MCF 10A (cell line): ENCODE measurements at regions not wholly inside any gene's neighbourhood (a gene's known extent, or its start where the extent isn't known, plus 50 kb on each side); places are given as distances from the start of the nearest gene placed in this dataset.

ENCODE experiments used
- BruUV-seq: library from RNA; stranded (reverse); fragments of 400-500 nt; replicated peaks from 2 replicates; lab custom pipeline; 2021; lab: Mats Ljungman, UMichigan
- CTCF ChIA-PET: fragments of 300-600 bp; sonication (Branson Sonifier 250); formaldehyde crosslinking; extraction: SDS; loops from one replicate; lab custom pipeline; 2021; ENCODE audit warnings: antibody characterized with exemption, inconsistent platforms; lab: Yijun Ruan, JAX
- POLR2A ChIA-PET: fragments of 300-600, 350-650 bp; sonication (Branson Sonifier 250); formaldehyde crosslinking; extraction: SDS; loops from one replicate; lab custom pipeline; 2020; ENCODE audit warnings: antibody characterized with exemption, inconsistent platforms; lab: Yijun Ruan, JAX
- DNase-seq: peaks from one replicate; pipeline ENCODE4 v3.0.0-alpha.2; 2018; ENCODE audit not compliant: unreplicated experiment
- H3K27ac Mint-ChIP-seq: one replicate; pipeline ENCODE4 v1.8.0; 2022; ENCODE audit warnings: mild to moderate bottlenecking, low read depth, mixed read lengths; ENCODE audit not compliant: unreplicated experiment
- H3K27me3 Mint-ChIP-seq: one replicate; pipeline ENCODE4 v1.8.0; 2022; ENCODE audit warnings: mixed read lengths; ENCODE audit not compliant: insufficient read depth, unreplicated experiment
- H3K36me3 Mint-ChIP-seq: one replicate; pipeline ENCODE4 v1.8.0; 2022; ENCODE audit warnings: mild to moderate bottlenecking, moderate library complexity, mixed read lengths; ENCODE audit not compliant: insufficient read depth, unreplicated experiment
- H3K4me1 Mint-ChIP-seq: one replicate; pipeline ENCODE4 v1.8.0; 2022; ENCODE audit warnings: mixed read lengths; ENCODE audit not compliant: insufficient read depth, unreplicated experiment
- H3K4me3 Mint-ChIP-seq: one replicate; pipeline ENCODE4 v1.8.0; 2022; ENCODE audit warnings: mild to moderate bottlenecking, moderate library complexity, mixed read lengths; ENCODE audit not compliant: unreplicated experiment
- H3K9me3 Mint-ChIP-seq: one replicate; pipeline ENCODE4 v1.8.0; 2022; ENCODE audit warnings: mixed read lengths; ENCODE audit not compliant: unreplicated experiment
- CTCF ChIP-seq: fragments of 200-600 bp; IDR thresholded peaks from one replicate; pipeline ENCODE4 v1.8.0; 2022; ENCODE audit warnings: antibody characterized with exemption, mild to moderate bottlenecking; ENCODE audit not compliant: unreplicated experiment
- intact Hi-C: fragments of 100-400 bp; cut with micrococcal nuclease; formaldehyde crosslinking; loops from 2 replicates; pipeline ENCODE4 v1.14.1; 2022

- ChIA-PET POLR2A (interaction anchor here (0.8 to 1.2 kb wide), 2 partner anchors 28 to 29 kb away, joined by 3 read pairs; no protein-coding TSS in a partner anchor), CTCF (interaction anchor here (1.0 kb wide), 2 partner anchors 43 to 78 kb away, joined by 4 to 5 read pairs; no protein-coding TSS in a partner anchor)
- Mint-ChIP-seq H3K27me3 (peaks cover 18% of the 10 kb centered on the region), H3K4me1 (no peaks in the 10 kb centered on the region), H3K4me3 (no peak overlapping the region), H3K27ac (no peak overlapping the region), H3K9me3 (no peaks in the 10 kb centered on the region), H3K36me3 (no peaks in the 10 kb centered on the region)
- no TSS peak for BruUV-seq
- DNase-seq = no peak
- intact Hi-C loops = no loop called here
- TF ChIP-seq CTCF = no peak
Observed at GRCh38 chr11:114818382-114818781, 140.1 kb downstream of the NXPE2 start.

DNA sequence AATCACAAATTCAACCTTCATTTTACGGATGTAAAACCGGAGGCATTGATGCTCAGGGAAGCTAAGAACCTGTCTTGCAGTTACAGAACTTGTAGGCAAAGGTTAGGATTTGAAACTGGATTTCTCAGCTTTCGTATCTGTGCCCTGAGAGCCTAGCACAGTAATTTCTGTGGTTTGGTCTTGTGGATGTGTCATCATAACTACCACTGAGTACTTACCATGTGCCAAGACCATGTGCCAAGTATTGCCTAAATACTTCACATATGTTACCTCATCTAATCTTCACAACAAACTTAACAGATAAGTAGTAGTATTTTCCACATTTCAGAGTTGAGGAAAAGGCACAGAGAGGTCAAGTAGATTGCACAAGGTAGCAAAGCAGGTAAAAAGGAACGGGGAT is 140.7 kb downstream of the NXPE2 start:
- POLR2A ChIA-PET = interaction anchor here (0.8 to 1.2 kb wide), 2 partner anchors 28 to 30 kb away, joined by 3 read pairs; no protein-coding TSS in a partner anchor
- intact Hi-C loops = no loop called here
- H3K4me1 Mint-ChIP-seq = no peaks in the 10 kb centered on the region
- H3K9me3 Mint-ChIP-seq = no peaks in the 10 kb centered on the region
- CTCF ChIA-PET = no interaction called here
- peak; percentile 80 for DNase-seq
- TF ChIP-seq CTCF = no peak
- BruUV-seq = no TSS peak
- peaks cover 24% of the 10 kb centered on the region for H3K27me3 Mint-ChIP-seq
- H3K27ac Mint-ChIP-seq = no peak overlapping the region
- H3K36me3 Mint-ChIP-seq = no peaks in the 10 kb centered on the region
- H3K4me3 Mint-ChIP-seq = no peak overlapping the region

DNA sequence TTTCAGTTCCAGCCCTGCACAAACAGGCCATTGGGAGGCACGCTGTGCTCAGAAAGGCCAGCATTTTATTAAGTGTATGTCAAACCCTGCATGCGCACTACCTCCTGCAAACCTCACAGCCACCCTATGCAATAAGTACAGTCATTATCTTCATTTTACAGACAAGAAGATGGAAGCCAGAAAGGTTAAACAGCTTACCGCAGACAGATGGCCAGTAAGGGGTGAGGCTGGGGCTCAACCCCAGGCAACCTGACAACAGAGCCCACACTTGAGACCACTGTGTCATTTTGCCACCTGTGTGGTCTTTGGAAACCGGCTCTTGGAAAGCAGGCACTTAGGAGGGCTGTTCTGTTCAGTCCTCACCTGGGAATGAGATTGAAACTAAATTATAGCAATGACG is 142.3 kb downstream of the NXPE2 start:
- CTCF ChIA-PET = no interaction called here
- no peaks in the 10 kb centered on the region for H3K4me1 Mint-ChIP-seq
- intact Hi-C loops = no loop called here
- H3K4me3 Mint-ChIP-seq = no peak overlapping the region
- no TSS peak for BruUV-seq
- DNase-seq = no peak
- POLR2A ChIA-PET = interaction anchor here (0.7 kb wide), 1 partner anchor 418 kb away, joined by 3 read pairs; no protein-coding TSS in a partner anchor
- TF ChIP-seq CTCF = no peak
- H3K36me3 Mint-ChIP-seq = no peaks in the 10 kb centered on the region
- no peak overlapping the region for H3K27ac Mint-ChIP-seq
- peaks cover 24% of the 10 kb centered on the region for H3K27me3 Mint-ChIP-seq
- H3K9me3 Mint-ChIP-seq = no peaks in the 10 kb centered on the region

DNA sequence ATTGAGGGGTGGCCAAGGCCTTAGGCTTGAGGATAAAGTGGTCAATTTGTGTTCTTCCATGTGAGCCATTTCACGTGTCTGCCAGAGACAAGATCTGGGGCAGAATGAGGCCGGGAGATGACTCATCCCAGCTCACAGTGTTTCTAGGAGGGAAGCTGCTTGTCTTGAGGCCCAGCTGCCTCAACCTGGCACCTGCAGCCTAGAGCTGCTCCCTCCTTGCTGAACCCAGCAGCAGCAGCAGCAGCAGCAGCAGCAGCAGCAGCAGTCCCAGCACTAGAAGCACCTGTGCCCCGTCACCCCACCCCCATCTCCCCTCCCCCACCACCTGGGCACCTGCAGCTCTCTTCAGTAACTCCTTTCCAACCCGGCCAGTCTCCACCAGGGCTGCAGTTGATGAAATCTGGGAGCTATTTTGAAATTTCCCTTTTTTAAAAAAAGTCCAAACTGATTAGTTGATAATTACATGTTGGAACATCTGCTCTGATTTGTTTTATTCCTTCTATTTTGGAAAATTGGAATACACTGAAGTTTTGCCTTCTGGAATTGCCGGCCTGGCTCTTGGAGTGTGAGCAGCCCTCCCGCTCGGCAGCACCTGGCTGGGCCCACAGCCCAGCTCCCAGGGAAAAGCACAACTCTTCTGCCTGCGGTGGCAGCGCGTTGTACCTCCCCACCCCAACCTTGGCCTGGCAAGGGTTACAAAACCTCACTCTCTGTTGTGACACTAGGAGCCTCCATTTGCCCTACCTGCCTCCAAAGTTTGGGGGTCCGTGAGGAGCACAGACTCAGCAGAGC is 143.5 kb downstream of the NXPE2 start:
- BruUV-seq = no TSS peak
- Mint-ChIP-seq H3K9me3 (no peaks in the 10 kb centered on the region), H3K27ac (no peak overlapping the region), H3K27me3 (peaks cover 33% of the 10 kb centered on the region), H3K36me3 (no peaks in the 10 kb centered on the region), H3K4me3 (no peak overlapping the region), H3K4me1 (no peaks in the 10 kb centered on the region)
- peak; percentile 66 for DNase-seq
- POLR2A ChIA-PET = interaction anchor here (0.6 kb wide), 1 partner anchor 232 kb away, joined by 3 read pairs; no protein-coding TSS in a partner anchor
- CTCF ChIA-PET = interaction anchor here (0.6 to 1.0 kb wide), 3 partner anchors 9 to 712 kb away, joined by 3 to 4 read pairs (median 4); no protein-coding TSS in a partner anchor
- intact Hi-C loops = no loop called here
- TF ChIP-seq CTCF = no peak
